ENCODE measurements at regions not wholly inside any gene's neighbourhood (a gene's known extent, or its start where the extent isn't known, plus 50 kb on each side); places are given as distances from the start of the nearest gene placed in this dataset.

GRCh38 chr1:102098536-102098935 lies 101.8 kb upstream of the OLFM3 start:
- no peak for TF ChIP-seq CTCF (IDR thresholded peaks at IDR 0.05)
- no peak for TF ChIP-seq POLR2A (IDR thresholded peaks at IDR 0.05)
- TF ChIP-seq EP300 (IDR thresholded peaks at IDR 0.05) = no peak
- no peak for TF ChIP-seq POLR2AphosphoS5 (IDR thresholded peaks at IDR 0.05)

All from upper lobe of left lung (tissue), 4 donors.